ENCODE measurements at regions not wholly inside any gene's neighbourhood (a gene's known extent, or its start where the extent isn't known, plus 50 kb on each side); places are given as distances from the start of the nearest gene placed in this dataset.

DNA sequence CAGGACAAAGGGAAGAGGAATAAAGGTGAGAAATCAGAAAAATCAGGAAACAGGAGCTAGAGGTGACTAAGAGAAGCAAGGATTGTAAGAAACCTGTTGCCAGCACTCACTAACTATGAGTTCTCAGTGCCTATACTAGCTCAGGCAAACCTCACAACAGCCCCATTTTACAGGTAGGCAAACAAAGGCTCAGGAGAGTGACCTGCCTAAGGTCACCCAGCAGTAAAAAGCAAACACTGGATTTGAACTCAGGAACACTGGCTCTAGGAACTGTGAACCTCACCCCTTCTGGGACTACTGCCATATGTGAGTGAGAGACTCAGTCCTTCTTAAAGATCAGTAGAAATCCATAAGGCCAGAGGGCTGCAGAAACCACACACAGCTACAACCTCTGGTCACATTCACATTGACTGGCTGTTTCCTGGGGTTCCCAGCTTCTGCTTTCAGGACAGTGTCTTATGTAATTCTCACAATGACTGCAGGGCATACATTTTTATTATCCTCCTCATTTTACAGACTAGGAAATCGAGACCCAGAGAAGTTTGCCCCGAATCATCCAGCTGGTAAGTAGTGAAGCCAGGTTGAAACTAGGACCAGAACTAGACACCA lies 80.7 kb upstream of the MAFB start:
- no peaks in the 10 kb centered on the region for H3K36me3 ChIP-seq (ENCODE audit: control insufficient read depth, insufficient read depth, low read length)
- H3K4me3 ChIP-seq (ENCODE audit: extremely low read depth, insufficient read depth, low read length, poor library complexity, severe bottlenecking) = no peak overlapping the region
- H3K9me3 ChIP-seq (ENCODE audit: control insufficient read depth, low read length) = no peaks in the 10 kb centered on the region
- 86% methylated on average over 1 of the region's 2 CpGs; no CpG with 5 or more reads in 1 of the 2 experiments for WGBS, 2 experiments (ENCODE audit: insufficient coverage in 2 of 2)
- H3K27ac ChIP-seq (ENCODE audit: low read depth, low read length, severe bottlenecking) = no peak overlapping the region
- peaks cover 9% of the 10 kb centered on the region for H3K4me1 ChIP-seq (ENCODE audit: control insufficient read depth, insufficient read depth, low read length, poor library complexity, severe bottlenecking)

DNA sequence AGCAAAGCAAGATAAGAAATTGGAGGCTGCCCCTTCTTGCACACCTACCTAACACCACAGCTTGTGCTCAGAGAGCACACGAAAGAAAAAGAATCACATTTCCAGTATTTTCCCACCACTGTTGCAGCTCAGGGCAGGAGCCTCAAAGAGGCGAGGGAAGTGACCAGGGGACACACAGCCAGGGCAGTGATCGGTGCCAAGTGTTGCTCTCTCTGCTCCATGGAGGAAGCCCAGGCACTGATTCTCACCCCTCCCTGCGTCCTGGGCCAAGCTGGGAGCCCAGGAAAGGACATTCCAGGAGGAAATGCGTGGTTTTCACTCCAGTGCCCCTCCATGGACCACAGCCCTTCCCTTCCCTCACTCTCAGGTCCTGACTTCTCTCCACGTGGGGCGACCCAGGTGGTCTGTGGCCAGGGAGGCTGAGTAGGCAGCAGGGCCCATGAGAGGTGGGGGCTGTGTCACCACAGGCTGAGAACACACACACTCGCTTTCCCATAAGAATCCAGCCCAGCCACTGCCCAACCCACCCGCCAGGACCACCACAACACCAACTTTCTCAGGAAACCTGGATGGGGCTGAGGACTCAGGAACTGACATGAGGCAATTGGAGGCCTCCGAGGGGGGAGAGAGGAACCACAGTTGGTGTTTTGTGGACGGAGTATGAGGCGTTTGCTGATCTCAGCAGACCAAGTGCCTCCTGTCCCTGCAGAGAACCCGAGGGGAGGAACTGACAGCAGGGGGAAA lies 81.7 kb upstream of the MAFB start:
- H3K9me3 ChIP-seq (ENCODE audit: control insufficient read depth, low read length) = no peaks in the 10 kb centered on the region
- 80 to 92% methylated on average over 9 to 11 of the region's 13 CpGs for WGBS, 2 experiments (ENCODE audit: insufficient coverage in 2 of 2)
- peaks cover 8% of the 10 kb centered on the region for H3K4me1 ChIP-seq (ENCODE audit: control insufficient read depth, insufficient read depth, low read length, poor library complexity, severe bottlenecking)
- no peak overlapping the region for H3K4me3 ChIP-seq (ENCODE audit: extremely low read depth, insufficient read depth, low read length, poor library complexity, severe bottlenecking)
- H3K36me3 ChIP-seq (ENCODE audit: control insufficient read depth, insufficient read depth, low read length) = no peaks in the 10 kb centered on the region
- no peak overlapping the region for H3K27ac ChIP-seq (ENCODE audit: low read depth, low read length, severe bottlenecking)

DNA sequence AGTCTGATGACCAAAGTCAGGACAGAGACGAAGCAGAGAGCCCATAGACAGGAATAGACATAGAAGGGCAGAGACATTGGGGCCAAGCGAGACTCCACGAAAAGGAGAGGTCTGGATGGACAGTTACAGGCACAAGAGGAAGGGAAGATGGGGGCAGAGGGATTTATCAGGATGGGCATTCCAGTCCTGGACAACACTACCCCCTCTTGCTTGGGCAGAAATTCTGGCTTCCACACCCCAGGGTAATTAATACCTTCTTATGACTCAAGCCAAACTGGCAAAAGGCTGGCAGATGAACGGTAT lies 82.2 kb upstream of the MAFB start:
- peaks cover 4% of the 10 kb centered on the region for H3K4me1 ChIP-seq (ENCODE audit: control insufficient read depth, insufficient read depth, low read length, poor library complexity, severe bottlenecking)
- 87 to 92% methylated on average over 3 of the region's 4 CpGs for WGBS, 2 experiments (ENCODE audit: insufficient coverage in 2 of 2)
- no peak overlapping the region for H3K27ac ChIP-seq (ENCODE audit: low read depth, low read length, severe bottlenecking)
- no peak overlapping the region for H3K4me3 ChIP-seq (ENCODE audit: extremely low read depth, insufficient read depth, low read length, poor library complexity, severe bottlenecking)
- no peaks in the 10 kb centered on the region for H3K36me3 ChIP-seq (ENCODE audit: control insufficient read depth, insufficient read depth, low read length)
- no peaks in the 10 kb centered on the region for H3K9me3 ChIP-seq (ENCODE audit: control insufficient read depth, low read length)

DNA sequence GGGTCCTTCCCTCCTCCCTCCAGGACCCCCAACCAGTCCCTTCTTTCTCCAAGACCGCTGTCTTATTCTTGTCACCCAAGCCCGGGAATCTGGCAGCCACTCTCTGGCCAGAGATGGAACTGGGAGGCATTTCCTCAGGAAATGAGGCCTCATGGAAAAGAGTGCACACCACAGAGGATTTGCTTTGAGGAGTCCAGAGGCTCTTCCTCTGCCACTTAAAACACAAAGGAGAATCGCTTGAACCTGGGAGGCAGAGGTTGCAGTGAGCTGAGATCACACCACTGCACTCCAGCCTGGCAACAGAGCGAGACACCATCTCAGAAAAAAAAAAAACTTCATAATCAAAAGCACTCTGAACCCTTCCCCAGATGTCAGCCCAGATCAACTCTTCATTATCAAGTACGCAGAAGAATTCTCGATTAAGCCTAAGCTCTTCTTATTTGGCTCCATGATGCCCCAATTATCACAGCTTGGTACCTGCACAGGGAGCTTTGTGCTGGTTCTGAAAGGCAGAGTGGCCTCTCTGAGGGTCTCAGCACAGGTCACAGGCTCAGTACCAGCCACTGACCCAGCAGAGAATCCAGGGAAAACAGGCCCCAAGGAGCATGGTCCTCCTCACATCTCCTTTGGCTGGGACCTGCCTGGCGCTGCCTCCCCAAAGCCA lies 82.9 kb upstream of the MAFB start:
- Histone ChIP-seq H3K9me3 (ENCODE audit: control insufficient read depth, low read length) (no peaks in the 10 kb centered on the region), H3K4me3 (ENCODE audit: extremely low read depth, insufficient read depth, low read length, poor library complexity, severe bottlenecking) (no peak overlapping the region), H3K4me1 (ENCODE audit: control insufficient read depth, insufficient read depth, low read length, poor library complexity, severe bottlenecking) (peaks cover 4% of the 10 kb centered on the region), H3K27ac (ENCODE audit: low read depth, low read length, severe bottlenecking) (no peak overlapping the region), H3K36me3 (ENCODE audit: control insufficient read depth, insufficient read depth, low read length) (no peaks in the 10 kb centered on the region)
- 85 to 88% methylated on average over 4 of the region's 7 CpGs for WGBS, 2 experiments (ENCODE audit: insufficient coverage in 2 of 2)

DNA sequence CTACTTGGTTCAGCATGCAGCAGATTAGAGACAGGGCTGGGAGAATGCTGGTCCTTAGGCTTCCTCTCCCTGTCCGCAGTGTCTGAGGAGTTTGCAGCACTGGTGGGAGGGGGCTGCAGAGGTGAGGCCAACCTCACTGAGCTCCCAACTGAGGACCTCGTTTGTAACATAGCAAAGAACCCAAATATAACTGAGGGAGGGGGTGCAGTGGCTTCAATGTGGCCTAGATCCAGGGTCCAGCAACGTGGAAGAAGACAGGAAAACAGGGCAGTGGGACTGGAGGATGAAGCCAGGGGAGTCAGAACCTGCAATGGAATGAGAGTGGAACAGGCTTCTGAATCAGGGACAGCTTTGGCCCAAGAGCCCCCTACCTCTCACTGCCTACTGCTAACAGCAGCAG lies 84.3 kb upstream of the MAFB start:
- 76 to 93% methylated on average over 2 to 3 of the region's 3 CpGs for WGBS, 2 experiments (ENCODE audit: insufficient coverage in 2 of 2)
- Histone ChIP-seq H3K4me3 (ENCODE audit: extremely low read depth, insufficient read depth, low read length, poor library complexity, severe bottlenecking) (no peak overlapping the region), H3K27ac (ENCODE audit: low read depth, low read length, severe bottlenecking) (no peak overlapping the region), H3K9me3 (ENCODE audit: control insufficient read depth, low read length) (no peaks in the 10 kb centered on the region), H3K36me3 (ENCODE audit: control insufficient read depth, insufficient read depth, low read length) (no peaks in the 10 kb centered on the region), H3K4me1 (ENCODE audit: control insufficient read depth, insufficient read depth, low read length, poor library complexity, severe bottlenecking) (peaks cover 5% of the 10 kb centered on the region)

DNA sequence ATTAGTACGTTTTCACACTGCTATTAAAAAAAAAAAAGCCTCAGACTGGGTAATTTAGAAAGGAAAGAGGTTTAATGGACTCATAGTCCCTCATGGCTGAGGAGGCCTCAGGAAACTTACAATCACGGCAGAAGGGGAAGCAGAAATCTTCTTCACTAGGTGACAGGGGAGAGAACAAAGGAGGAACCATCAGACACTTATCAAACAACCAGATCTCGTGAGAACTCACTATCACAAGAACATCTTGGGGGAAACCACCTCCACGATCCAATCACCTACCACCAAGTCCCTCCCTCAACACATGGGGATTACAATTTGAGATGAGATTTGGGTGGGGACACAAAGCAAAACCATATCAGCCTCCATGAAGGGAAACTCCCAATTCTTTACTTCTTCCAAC lies 85.2 kb upstream of the MAFB start:
- Histone ChIP-seq H3K4me3 (ENCODE audit: extremely low read depth, insufficient read depth, low read length, poor library complexity, severe bottlenecking) (no peak overlapping the region), H3K27ac (ENCODE audit: low read depth, low read length, severe bottlenecking) (no peak overlapping the region), H3K4me1 (ENCODE audit: control insufficient read depth, insufficient read depth, low read length, poor library complexity, severe bottlenecking) (peaks cover 5% of the 10 kb centered on the region), H3K36me3 (ENCODE audit: control insufficient read depth, insufficient read depth, low read length) (no peaks in the 10 kb centered on the region), H3K9me3 (ENCODE audit: control insufficient read depth, low read length) (no peaks in the 10 kb centered on the region)
- WGBS, 2 experiments (ENCODE audit: insufficient coverage in 2 of 2) = 73% methylated on average over 2 of the region's 4 CpGs; no CpG with 5 or more reads in 1 of the 2 experiments

DNA sequence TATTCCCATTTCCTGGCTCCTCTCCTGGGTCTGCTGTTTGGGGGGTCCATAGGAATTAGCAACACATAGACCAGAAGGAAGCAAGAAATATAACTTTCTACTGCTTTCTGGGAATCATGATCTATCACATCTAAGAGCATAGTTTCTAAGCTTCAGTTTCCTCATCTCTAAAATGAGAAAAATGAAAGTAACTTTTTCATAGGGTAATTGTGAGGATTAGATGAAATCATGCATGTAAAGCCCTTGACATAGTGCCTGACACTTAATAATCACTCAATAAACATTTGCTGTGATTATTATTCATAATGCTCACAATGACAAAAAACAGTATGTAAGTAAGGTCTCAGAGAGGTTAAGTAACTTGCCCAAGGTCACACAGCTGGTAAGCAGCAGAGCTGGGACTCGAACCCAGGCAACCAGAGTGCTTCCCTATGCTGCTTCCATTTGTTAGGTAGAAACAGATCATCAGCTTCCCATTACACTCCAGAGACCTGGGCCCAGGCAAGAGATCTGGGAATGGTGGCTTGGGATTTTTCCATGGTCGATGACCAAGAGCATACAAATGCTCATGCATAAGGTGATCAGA lies 86.6 kb upstream of the MAFB start:
- no peaks in the 10 kb centered on the region for H3K36me3 ChIP-seq (ENCODE audit: control insufficient read depth, insufficient read depth, low read length)
- 81% methylated on average over 2 of the region's 2 CpGs; no CpG with 5 or more reads in 1 of the 2 experiments for WGBS, 2 experiments (ENCODE audit: insufficient coverage in 2 of 2)

DNA sequence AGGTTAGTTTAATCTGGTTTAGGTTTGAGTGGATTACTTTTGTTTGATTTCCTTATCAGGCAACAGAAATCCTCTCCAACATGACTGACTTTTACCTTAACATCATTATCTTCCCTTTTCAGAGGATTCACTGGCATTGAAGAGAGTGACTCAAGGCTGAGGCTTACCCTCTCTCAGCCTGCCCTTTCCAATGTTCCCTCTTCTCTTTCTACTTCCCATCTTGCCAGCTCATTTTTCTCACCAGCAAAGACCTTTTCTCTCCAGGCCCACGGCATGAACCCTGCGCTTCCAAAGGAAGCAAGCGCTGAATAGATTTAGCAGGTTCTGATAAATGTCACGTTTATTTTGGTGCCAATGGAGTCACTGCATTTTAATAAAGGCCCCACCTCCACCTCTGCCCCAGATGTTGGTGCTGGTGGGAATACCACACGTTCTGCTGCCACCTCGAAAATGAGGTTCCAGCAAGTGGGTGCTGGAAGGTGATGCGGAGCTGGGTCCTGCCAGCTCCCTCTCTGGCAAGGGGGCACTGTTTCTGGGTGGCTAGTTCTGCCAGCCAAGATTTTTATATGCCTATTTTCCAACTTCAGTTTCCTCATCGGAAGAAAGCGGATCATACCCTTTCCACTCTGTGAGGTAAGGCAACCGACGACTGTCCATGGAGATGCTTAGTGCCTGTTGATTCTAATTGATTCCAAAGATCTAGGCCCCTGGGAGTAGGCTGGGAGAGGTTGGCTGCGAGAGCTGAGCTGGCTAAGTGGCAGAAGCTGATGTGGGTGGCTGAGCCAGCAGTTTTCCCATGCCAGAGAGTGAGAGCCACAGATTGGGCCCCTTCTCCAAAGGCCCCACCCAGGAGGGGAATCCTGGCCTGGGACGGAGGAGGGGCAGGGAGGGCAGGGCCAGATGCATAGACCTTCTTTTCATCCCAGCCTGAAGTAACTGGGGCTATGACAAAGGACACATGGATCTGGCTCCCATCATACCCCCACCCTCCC lies 87.7 kb upstream of the MAFB start:
- no peaks in the 10 kb centered on the region for H3K36me3 ChIP-seq (ENCODE audit: control insufficient read depth, insufficient read depth, low read length)
- peaks cover 8% of the 10 kb centered on the region for H3K4me1 ChIP-seq (ENCODE audit: control insufficient read depth, insufficient read depth, low read length, poor library complexity, severe bottlenecking)
- H3K9me3 ChIP-seq (ENCODE audit: control insufficient read depth, low read length) = no peaks in the 10 kb centered on the region
- WGBS, 2 experiments (ENCODE audit: insufficient coverage in 2 of 2) = 85 to 94% methylated on average over 6 to 10 of the region's 13 CpGs
- no peak overlapping the region for H3K27ac ChIP-seq (ENCODE audit: low read depth, low read length, severe bottlenecking)
- H3K4me3 ChIP-seq (ENCODE audit: extremely low read depth, insufficient read depth, low read length, poor library complexity, severe bottlenecking) = no peak overlapping the region

More for the DNA sequence above, 86.6 kb upstream of the MAFB start:
- peaks cover 5% of the 10 kb centered on the region for H3K4me1 ChIP-seq (ENCODE audit: control insufficient read depth, insufficient read depth, low read length, poor library complexity, severe bottlenecking)
- H3K9me3 ChIP-seq (ENCODE audit: control insufficient read depth, low read length) = no peaks in the 10 kb centered on the region
- H3K27ac ChIP-seq (ENCODE audit: low read depth, low read length, severe bottlenecking) = no peak overlapping the region
- no peak overlapping the region for H3K4me3 ChIP-seq (ENCODE audit: extremely low read depth, insufficient read depth, low read length, poor library complexity, severe bottlenecking)

DNA sequence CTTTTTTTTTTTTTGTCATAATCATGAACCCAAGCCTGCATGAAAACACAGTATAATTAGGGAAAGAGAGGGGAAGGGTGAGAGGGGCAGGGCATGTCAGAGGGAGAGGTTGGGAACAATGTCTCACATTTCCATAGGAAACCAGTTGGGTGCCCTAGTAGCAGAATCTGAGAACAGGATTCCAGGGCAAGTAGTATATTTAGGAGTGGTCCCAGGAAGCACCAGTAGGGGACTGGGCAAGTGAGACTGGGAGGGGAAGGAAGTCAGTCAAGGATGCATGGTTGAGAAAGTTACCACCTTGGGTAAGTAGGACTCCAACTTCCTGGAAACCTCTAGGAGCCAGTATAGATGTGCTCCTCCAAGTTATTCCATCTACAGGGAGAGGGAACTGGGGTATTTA lies 88.6 kb upstream of the MAFB start:
- H3K27ac ChIP-seq (ENCODE audit: low read depth, low read length, severe bottlenecking) = no peak overlapping the region
- no peaks in the 10 kb centered on the region for H3K9me3 ChIP-seq (ENCODE audit: control insufficient read depth, low read length)
- H3K4me3 ChIP-seq (ENCODE audit: extremely low read depth, insufficient read depth, low read length, poor library complexity, severe bottlenecking) = no peak overlapping the region
- peaks cover 8% of the 10 kb centered on the region for H3K4me1 ChIP-seq (ENCODE audit: control insufficient read depth, insufficient read depth, low read length, poor library complexity, severe bottlenecking)
- no peaks in the 10 kb centered on the region for H3K36me3 ChIP-seq (ENCODE audit: control insufficient read depth, insufficient read depth, low read length)

DNA sequence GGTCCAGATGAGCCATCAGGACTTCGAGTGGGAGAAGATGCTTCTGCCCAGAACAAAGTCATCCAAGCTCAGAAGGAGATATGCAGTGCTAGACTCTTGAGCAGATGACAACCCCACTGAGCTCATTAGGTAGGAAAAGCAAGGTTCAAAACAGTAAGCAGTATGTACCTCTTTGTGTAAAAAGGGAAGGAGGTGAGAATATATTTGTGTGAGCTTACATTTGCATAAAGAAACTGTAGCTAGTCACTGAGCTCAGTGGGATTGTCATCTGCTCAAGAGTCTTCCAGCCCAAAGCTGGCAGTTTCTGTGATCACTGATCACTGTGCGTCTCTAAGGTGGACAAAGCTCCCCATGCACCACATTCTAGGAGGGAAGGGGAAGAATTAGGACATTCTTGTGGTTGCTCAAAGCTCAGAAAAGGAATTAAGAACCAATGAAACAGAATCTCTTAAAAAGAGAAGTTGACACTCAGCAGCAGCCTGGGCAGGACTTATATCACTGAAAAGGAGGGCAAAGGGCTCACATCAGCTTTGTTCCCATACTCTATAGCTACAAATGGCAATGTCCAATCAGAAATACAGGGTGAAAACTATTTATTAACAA lies 90.0 kb upstream of the MAFB start:
- 69 to 94% methylated on average over 1 of the region's 2 CpGs for WGBS, 2 experiments (ENCODE audit: insufficient coverage in 2 of 2)
- Histone ChIP-seq H3K9me3 (ENCODE audit: control insufficient read depth, low read length) (no peaks in the 10 kb centered on the region), H3K4me3 (ENCODE audit: extremely low read depth, insufficient read depth, low read length, poor library complexity, severe bottlenecking) (no peak overlapping the region), H3K4me1 (ENCODE audit: control insufficient read depth, insufficient read depth, low read length, poor library complexity, severe bottlenecking) (peaks cover 8% of the 10 kb centered on the region), H3K36me3 (ENCODE audit: control insufficient read depth, insufficient read depth, low read length) (no peaks in the 10 kb centered on the region), H3K27ac (ENCODE audit: low read depth, low read length, severe bottlenecking) (no peak overlapping the region)
